GM23338 (cell line): ENCODE measurements at regions not wholly inside any gene's neighbourhood (a gene's known extent, or its start where the extent isn't known, plus 50 kb on each side); places are given as distances from the start of the nearest gene placed in this dataset.

ENCODE experiments used
- ATAC-seq: fragments of 200-7000 bp; cut with Tn5 transposase; 3 replicates; pipeline ENCODE4 v1.9.1; 2020
- DNase-seq: peaks from one replicate; pipeline ENCODE4 v3.0.0-alpha.2; 2015; ENCODE audit warnings: low spot score
- H2AFZ ChIP-seq: fragments of 200-600 bp; sonication (generic); 2 replicates; pipeline ENCODE4 v1.8.0; 2016; ENCODE audit warnings: antibody characterized with exemption, mild to moderate bottlenecking, moderate library complexity
- H3F3A ChIP-seq: fragments of 200-600 bp; sonication (generic); replicated peaks from 2 replicates; pipeline ENCODE4 v1.8.0; 2017; ENCODE audit warnings: antibody characterized with exemption, mixed run types, low read depth
- H3K27ac ChIP-seq: fragments of 200-600 bp; sonication (generic); 2 replicates; pipeline ENCODE4 v1.6.1; 2016; ENCODE audit warnings: low read depth
- H3K27me3 ChIP-seq: fragments of 200-600 bp; sonication (generic); 2 replicates; pipeline ENCODE4 v1.8.0; 2016; ENCODE audit warnings: mild to moderate bottlenecking, mixed run types, moderate library complexity; ENCODE audit not compliant: insufficient read depth
- H3K36me3 ChIP-seq: fragments of 200-600 bp; sonication (generic); 2 replicates; pipeline ENCODE4 v1.8.0; 2016; ENCODE audit warnings: mild to moderate bottlenecking; ENCODE audit not compliant: insufficient read depth
- H3K4me1 ChIP-seq: fragments of 200-600 bp; sonication (generic); 2 replicates; pipeline ENCODE4 v1.8.0; 2016; ENCODE audit warnings: mild to moderate bottlenecking, moderate library complexity; ENCODE audit not compliant: insufficient read depth
- H3K4me2 ChIP-seq: fragments of 200-600 bp; sonication (generic); 2 replicates; pipeline ENCODE4 v1.7.1; 2017; ENCODE audit warnings: mixed run types
- H3K4me3 ChIP-seq: fragments of 200-600 bp; sonication (generic); 2 replicates; pipeline ENCODE4 v1.6.1; 2016; ENCODE audit warnings: mixed run types
- H3K79me2 ChIP-seq: fragments of 200-600 bp; sonication (generic); replicated peaks from 2 replicates; pipeline ENCODE4 v1.8.0; 2017; ENCODE audit warnings: mild to moderate bottlenecking; ENCODE audit not compliant: insufficient read depth
- H3K9me2 ChIP-seq: fragments of 200-600 bp; sonication (generic); 2 replicates; pipeline ENCODE4 v1.8.0; 2017; ENCODE audit not compliant: insufficient read depth
- H4K20me1 ChIP-seq: fragments of 200-600 bp; sonication (generic); replicated peaks from 2 replicates; pipeline ENCODE4 v1.8.0; 2017; ENCODE audit warnings: mild to moderate bottlenecking; ENCODE audit not compliant: insufficient read depth
- H3K27ac Mint-ChIP-seq: 2 replicates; pipeline ENCODE4 v1.8.0; 2020; ENCODE audit warnings: inconsistent platforms, mild to moderate bottlenecking, moderate library complexity, mixed read lengths
- H3K27me3 Mint-ChIP-seq: 3 replicates; pipeline ENCODE4 v1.8.0; 2022; ENCODE audit warnings: low read depth, mild to moderate bottlenecking, moderate library complexity, mixed read lengths, inconsistent platforms; ENCODE audit not compliant: insufficient read depth, poor library complexity
- H3K36me3 Mint-ChIP-seq: 3 replicates; pipeline ENCODE4 v1.8.0; 2021; ENCODE audit warnings: low read depth, mild to moderate bottlenecking, inconsistent platforms, moderate library complexity, mixed read lengths
- H3K4me1 Mint-ChIP-seq: 3 replicates; pipeline ENCODE4 v1.8.0; 2020; ENCODE audit warnings: mild to moderate bottlenecking, inconsistent platforms, mixed read lengths
- H3K4me3 Mint-ChIP-seq: 3 replicates; pipeline ENCODE4 v1.8.0; 2021; ENCODE audit warnings: moderate library complexity, mild to moderate bottlenecking, inconsistent platforms, mixed read lengths
- H3K9me3 Mint-ChIP-seq: 3 replicates; pipeline ENCODE4 v1.8.0; 2020; ENCODE audit warnings: moderate library complexity, mild to moderate bottlenecking, inconsistent platforms, mixed read lengths
- CREB1 ChIP-seq: fragments of 250-450 bp; sonication (Bioruptor Pico); IDR thresholded peaks from 2 replicates; pipeline ENCODE4 v1.5.0; 2020; ENCODE audit warnings: low read depth, mild to moderate bottlenecking, moderate library complexity
- CTCF ChIP-seq, 2 experiments: fragments of 200-600 bp in 1 of 2; sonication (generic) in 1 of 2; conservative IDR thresholded peaks; 2 replicates each; pipeline versions ENCODE4 v1.5.1 to v1.6.1; 2016 to 2017; ENCODE audit warnings: antibody characterized with exemption in 2 of 2, low read depth in 2 of 2, mild to moderate bottlenecking in 2 of 2, moderate library complexity in 1 of 2
- ETS1 ChIP-seq: IDR thresholded peaks from 2 replicates; pipeline ENCODE4 v1.6.1; 2016; ENCODE audit warnings: antibody characterized with exemption
- EZH2 ChIP-seq: fragments of 200-600 bp; sonication (generic); IDR thresholded peaks from one replicate; pipeline ENCODE4 v1.8.0; 2017; ENCODE audit warnings: antibody characterized with exemption, mild to moderate bottlenecking, low read depth; ENCODE audit not compliant: unreplicated experiment
- EZH2phosphoT487 ChIP-seq: fragments of 200-600 bp; sonication (generic); IDR thresholded peaks from one replicate; pipeline ENCODE4 v1.8.1; 2018; ENCODE audit warnings: antibody characterized with exemption; ENCODE audit not compliant: unreplicated experiment
- JUNB ChIP-seq: IDR thresholded peaks from one replicate; pipeline ENCODE4 v1.6.1; 2016; ENCODE audit warnings: antibody characterized with exemption; ENCODE audit not compliant: unreplicated experiment
- NANOG ChIP-seq: IDR thresholded peaks from 2 replicates; pipeline ENCODE4 v1.6.1; 2016; ENCODE audit warnings: antibody characterized with exemption, borderline replicate concordance
- POLR2AphosphoS5 ChIP-seq: IDR thresholded peaks from 2 replicates; pipeline ENCODE4 v1.6.1; 2016; ENCODE audit warnings: antibody characterized with exemption, low read depth
- REST ChIP-seq: IDR thresholded peaks from one replicate; pipeline ENCODE4 v1.6.1; 2018; ENCODE audit warnings: antibody characterized with exemption; ENCODE audit not compliant: unreplicated experiment
- STAT1 ChIP-seq: IDR thresholded peaks from one replicate; pipeline ENCODE4 v1.6.1; 2016; ENCODE audit warnings: antibody characterized with exemption; ENCODE audit not compliant: unreplicated experiment
- ZNF114 ChIP-seq: fragments of 250-450 bp; sonication (Bioruptor Pico); IDR thresholded peaks from 2 replicates; pipeline ENCODE4 v1.5.0; 2020; ENCODE audit warnings: mild to moderate bottlenecking, moderate library complexity
- ZNF331 ChIP-seq: fragments of 250-450 bp; sonication (Bioruptor Pico); IDR thresholded peaks from 2 replicates; pipeline ENCODE4 v1.5.0; 2020; ENCODE audit warnings: low read depth, mild to moderate bottlenecking, moderate library complexity
- ZNF462 ChIP-seq: fragments of 250-450 bp; sonication (Bioruptor Pico); IDR thresholded peaks from 2 replicates; pipeline ENCODE4 v1.5.0; 2020; ENCODE audit warnings: mild to moderate bottlenecking, moderate library complexity

GRCh38 chr1:194060481-194060880 is 874.1 kb upstream of the B3GALT2 start:
- Mint-ChIP-seq H3K9me3 (peaks cover 8% of the 10 kb centered on the region), H3K27ac (no peak overlapping the region), H3K4me3 (no peak overlapping the region), H3K4me1 (no peaks in the 10 kb centered on the region), H3K27me3 (no peaks in the 10 kb centered on the region), H3K36me3 (peaks cover 8% of the 10 kb centered on the region)
- H3K4me3 ChIP-seq: no peak overlapping the region
- no peaks in the 10 kb centered on the region for H3K27me3 ChIP-seq
- no peak overlapping the region for H3K4me2 ChIP-seq
- DNase-seq (no peak), ATAC-seq (no peak)
- H3K4me1 ChIP-seq: no peaks in the 10 kb centered on the region
- H4K20me1 ChIP-seq: no peaks in the 10 kb centered on the region
- no peak overlapping the region for H2AFZ ChIP-seq
- H3F3A ChIP-seq: no peaks in the 10 kb centered on the region
- H3K27ac ChIP-seq: no peak overlapping the region
- H3K36me3 ChIP-seq: no peaks in the 10 kb centered on the region; the same call in 1 of the 2 replicates
- H3K9me2 ChIP-seq: peaks cover 26% of the 10 kb centered on the region
- TF ChIP-seq STAT1 (no peak), ZNF331 (no peak), EZH2phosphoT487 (no peak), EZH2 (no peak), NANOG (no peak), REST (no peak), ETS1 (no peak), ZNF114 (CRISPR knock-in tag) (no peak), CTCF (conservative IDR thresholded peaks at IDR 0.05; ENCODE audit: low read depth in 2 of 2) (no peak), POLR2AphosphoS5 (no peak), JUNB (no peak), CREB1 (CRISPR knock-in tag) (no peak), ZNF462 (no peak)
- H3K79me2 ChIP-seq: no peaks in the 10 kb centered on the region
